WTC11 (cell line): ENCODE measurements at regions not wholly inside any gene's neighbourhood (a gene's known extent, or its start where the extent isn't known, plus 50 kb on each side); places are given as distances from the start of the nearest gene placed in this dataset.

Experiments
- ATAC-seq: fragments of 200-7000 bp; cut with Tn5 transposase; 2 replicates; pipeline ENCODE4 v1.10.0; 2021; ENCODE audit warnings: mild to moderate bottlenecking, moderate library complexity
- CTCF ChIA-PET: fragments of 300-600 bp; sonication (Branson Sonifier 250); formaldehyde crosslinking; loops from one replicate; lab custom pipeline; 2021; ENCODE audit warnings: antibody characterized with exemption; lab: Charles Lee
- POLR2A ChIA-PET: fragments of 350-600 bp; sonication (Branson Sonifier 250); formaldehyde crosslinking; loops from one replicate; lab custom pipeline; 2021; ENCODE audit warnings: antibody characterized with exemption; lab: Charles Lee
- DNase-seq: peaks from one replicate; pipeline ENCODE4 v3.0.0; 2021; ENCODE audit warnings: low spot score
- H3K27ac Mint-ChIP-seq: 2 replicates; pipeline ENCODE4 v1.8.0; 2021; ENCODE audit warnings: mixed read lengths
- H3K27me3 Mint-ChIP-seq: 2 replicates; pipeline ENCODE4 v1.8.0; 2021; ENCODE audit warnings: low read depth, mild to moderate bottlenecking, moderate library complexity, mixed read lengths
- H3K36me3 Mint-ChIP-seq: 2 replicates; pipeline ENCODE4 v1.8.0; 2021; ENCODE audit warnings: mixed read lengths
- H3K4me1 Mint-ChIP-seq: 2 replicates; pipeline ENCODE4 v1.8.0; 2022; ENCODE audit warnings: mixed read lengths
- H3K4me3 Mint-ChIP-seq: 2 replicates; pipeline ENCODE4 v1.8.0; 2021; ENCODE audit warnings: mild to moderate bottlenecking, moderate library complexity, mixed read lengths
- H3K9me3 Mint-ChIP-seq: 2 replicates; pipeline ENCODE4 v1.8.0; 2021; ENCODE audit warnings: mixed read lengths
- E2F1 ChIP-seq: sonication (generic); formaldehyde crosslinking; IDR thresholded peaks from 2 replicates; pipeline ENCODE4 v1.8.0; 2022; ENCODE audit warnings: mild to moderate bottlenecking, missing genetic modification reagents
- ELF4 ChIP-seq: sonication (generic); formaldehyde crosslinking; IDR thresholded peaks from 2 replicates; pipeline ENCODE4 v1.8.1; 2022; ENCODE audit warnings: low read depth, mild to moderate bottlenecking, moderate library complexity, missing genetic modification reagents
- FOXJ3 ChIP-seq: sonication (generic); formaldehyde crosslinking; IDR thresholded peaks from 2 replicates; pipeline ENCODE4 v1.9.0; 2021; ENCODE audit warnings: missing genetic modification reagents, mild to moderate bottlenecking, borderline replicate concordance
- IRF2 ChIP-seq: sonication (generic); formaldehyde crosslinking; IDR thresholded peaks from 2 replicates; pipeline ENCODE4 v1.8.0; 2022; ENCODE audit warnings: low read depth, missing genetic modification reagents, borderline replicate concordance
- OVOL2 ChIP-seq: fragments of 250-450 bp; sonication (Bioruptor Pico); IDR thresholded peaks from 2 replicates; pipeline ENCODE4 v1.9.0; 2021; ENCODE audit warnings: mild to moderate bottlenecking, borderline replicate concordance
- RELA ChIP-seq: sonication (generic); formaldehyde crosslinking; IDR thresholded peaks from 2 replicates; pipeline ENCODE4 v1.8.1; 2022; ENCODE audit warnings: missing genetic modification reagents, mild to moderate bottlenecking, borderline replicate concordance
- TP53 ChIP-seq: sonication (generic); formaldehyde crosslinking; IDR thresholded peaks from 2 replicates; pipeline ENCODE4 v1.8.1; 2023; ENCODE audit warnings: mild to moderate bottlenecking, missing genetic modification reagents
- USF1 ChIP-seq: sonication (generic); formaldehyde crosslinking; IDR thresholded peaks from 2 replicates; pipeline ENCODE4 v1.8.0; 2022; ENCODE audit warnings: mild to moderate bottlenecking, missing genetic modification reagents
- ZBTB43 ChIP-seq: sonication (generic); formaldehyde crosslinking; IDR thresholded peaks from 2 replicates; pipeline ENCODE4 v1.8.1; 2023; ENCODE audit warnings: mild to moderate bottlenecking, missing genetic modification reagents
- ZNF263 ChIP-seq: sonication (generic); formaldehyde crosslinking; IDR thresholded peaks from 2 replicates; pipeline ENCODE4 v1.8.1; 2022; ENCODE audit warnings: low read depth, mild to moderate bottlenecking, moderate library complexity, missing genetic modification reagents
- TF ChIP-seq, protein P1 (sequence below): sonication (generic); formaldehyde crosslinking; IDR thresholded peaks from 2 replicates; pipeline ENCODE4 v1.8.0; 2023; ENCODE audit warnings: missing genetic modification reagents, mild to moderate bottlenecking, borderline replicate concordance
- TF ChIP-seq, protein P2 (sequence below): sonication (generic); formaldehyde crosslinking; IDR thresholded peaks from 2 replicates; pipeline ENCODE4 v1.8.1; 2023; ENCODE audit warnings: mild to moderate bottlenecking, missing genetic modification reagents, moderate library complexity
- TF ChIP-seq, protein P3 (sequence below): sonication (generic); formaldehyde crosslinking; conservative IDR thresholded peaks from 2 replicates; pipeline ENCODE4 v1.8.1; 2023; ENCODE audit warnings: mild to moderate bottlenecking, low read depth, missing genetic modification reagents, moderate library complexity
- TF ChIP-seq, protein P4 (sequence below): sonication (generic); formaldehyde crosslinking; IDR thresholded peaks from 2 replicates; pipeline ENCODE4 v1.8.1; 2023; ENCODE audit warnings: mild to moderate bottlenecking, moderate library complexity, missing genetic modification reagents

DNA sequence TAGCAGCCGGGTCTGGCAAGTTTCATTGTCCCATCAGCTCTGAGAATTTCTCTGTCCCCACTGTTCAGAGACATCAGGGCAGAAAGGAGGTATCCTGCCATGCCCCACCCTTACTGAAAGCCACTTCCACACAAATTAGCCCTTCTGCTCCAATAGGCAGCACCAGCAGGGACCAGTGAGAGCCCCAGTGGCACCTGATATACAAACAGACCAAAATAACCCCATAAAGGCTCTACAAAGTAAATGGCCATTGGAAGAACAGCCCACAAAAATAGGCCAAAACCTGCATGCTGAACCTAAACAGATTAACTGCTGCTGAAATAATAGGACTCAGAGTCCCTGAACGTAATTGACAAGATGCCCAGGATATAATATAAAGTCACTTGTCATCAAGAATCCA, 199.9 kb downstream of the TMEM200A start:
- ATAC-seq = no peak
- CTCF ChIA-PET = no interaction called here

GRCh38 chr6:130574146-130574545, 208.3 kb downstream of the TMEM200A start:
- H3K9me3 Mint-ChIP-seq = peaks cover 16% of the 10 kb centered on the region
- no peak for ATAC-seq
- H3K4me3 Mint-ChIP-seq = no peak overlapping the region
- no peaks in the 10 kb centered on the region for H3K27me3 Mint-ChIP-seq
- H3K36me3 Mint-ChIP-seq = no peaks in the 10 kb centered on the region
- no peak overlapping the region for H3K27ac Mint-ChIP-seq
- H3K4me1 Mint-ChIP-seq = no peaks in the 10 kb centered on the region
- CTCF ChIA-PET = no interaction called here
- TF ChIP-seq USF1 (CRISPR knock-in tag) (no peak), RELA (CRISPR knock-in tag) (no peak), E2F1 (no peak), ZNF263 (no peak)
- TF ChIP-seq, protein P1, sequence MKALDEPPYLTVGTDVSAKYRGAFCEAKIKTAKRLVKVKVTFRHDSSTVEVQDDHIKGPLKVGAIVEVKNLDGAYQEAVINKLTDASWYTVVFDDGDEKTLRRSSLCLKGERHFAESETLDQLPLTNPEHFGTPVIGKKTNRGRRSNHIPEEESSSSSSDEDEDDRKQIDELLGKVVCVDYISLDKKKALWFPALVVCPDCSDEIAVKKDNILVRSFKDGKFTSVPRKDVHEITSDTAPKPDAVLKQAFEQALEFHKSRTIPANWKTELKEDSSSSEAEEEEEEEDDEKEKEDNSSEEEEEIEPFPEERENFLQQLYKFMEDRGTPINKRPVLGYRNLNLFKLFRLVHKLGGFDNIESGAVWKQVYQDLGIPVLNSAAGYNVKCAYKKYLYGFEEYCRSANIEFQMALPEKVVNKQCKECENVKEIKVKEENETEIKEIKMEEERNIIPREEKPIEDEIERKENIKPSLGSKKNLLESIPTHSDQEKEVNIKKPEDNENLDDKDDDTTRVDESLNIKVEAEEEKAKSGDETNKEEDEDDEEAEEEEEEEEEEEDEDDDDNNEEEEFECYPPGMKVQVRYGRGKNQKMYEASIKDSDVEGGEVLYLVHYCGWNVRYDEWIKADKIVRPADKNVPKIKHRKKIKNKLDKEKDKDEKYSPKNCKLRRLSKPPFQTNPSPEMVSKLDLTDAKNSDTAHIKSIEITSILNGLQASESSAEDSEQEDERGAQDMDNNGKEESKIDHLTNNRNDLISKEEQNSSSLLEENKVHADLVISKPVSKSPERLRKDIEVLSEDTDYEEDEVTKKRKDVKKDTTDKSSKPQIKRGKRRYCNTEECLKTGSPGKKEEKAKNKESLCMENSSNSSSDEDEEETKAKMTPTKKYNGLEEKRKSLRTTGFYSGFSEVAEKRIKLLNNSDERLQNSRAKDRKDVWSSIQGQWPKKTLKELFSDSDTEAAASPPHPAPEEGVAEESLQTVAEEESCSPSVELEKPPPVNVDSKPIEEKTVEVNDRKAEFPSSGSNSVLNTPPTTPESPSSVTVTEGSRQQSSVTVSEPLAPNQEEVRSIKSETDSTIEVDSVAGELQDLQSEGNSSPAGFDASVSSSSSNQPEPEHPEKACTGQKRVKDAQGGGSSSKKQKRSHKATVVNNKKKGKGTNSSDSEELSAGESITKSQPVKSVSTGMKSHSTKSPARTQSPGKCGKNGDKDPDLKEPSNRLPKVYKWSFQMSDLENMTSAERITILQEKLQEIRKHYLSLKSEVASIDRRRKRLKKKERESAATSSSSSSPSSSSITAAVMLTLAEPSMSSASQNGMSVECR (CRISPR knock-in tag) = no peak
- TF ChIP-seq, all 79 proteins: peak for 0
- POLR2A ChIA-PET = no interaction called here
- DNase-seq = no peak

More for the DNA sequence above, 199.9 kb downstream of the TMEM200A start:
- Mint-ChIP-seq H3K36me3 (no peaks in the 10 kb centered on the region), H3K27me3 (no peaks in the 10 kb centered on the region), H3K4me3 (no peak overlapping the region), H3K9me3 (peaks cover 2% of the 10 kb centered on the region; the same call in 1 of the 2 replicates)
- TF ChIP-seq ELF4 (CRISPR knock-in tag) (no peak), FOXJ3 (CRISPR knock-in tag) (no peak), TP53 (no peak), IRF2 (CRISPR knock-in tag) (no peak), ZBTB43 (no peak), OVOL2 (CRISPR knock-in tag) (no peak)
- TF ChIP-seq, protein P2, sequence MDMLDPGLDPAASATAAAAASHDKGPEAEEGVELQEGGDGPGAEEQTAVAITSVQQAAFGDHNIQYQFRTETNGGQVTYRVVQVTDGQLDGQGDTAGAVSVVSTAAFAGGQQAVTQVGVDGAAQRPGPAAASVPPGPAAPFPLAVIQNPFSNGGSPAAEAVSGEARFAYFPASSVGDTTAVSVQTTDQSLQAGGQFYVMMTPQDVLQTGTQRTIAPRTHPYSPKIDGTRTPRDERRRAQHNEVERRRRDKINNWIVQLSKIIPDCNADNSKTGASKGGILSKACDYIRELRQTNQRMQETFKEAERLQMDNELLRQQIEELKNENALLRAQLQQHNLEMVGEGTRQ (CRISPR knock-in tag) = no peak
- TF ChIP-seq, protein P3, sequence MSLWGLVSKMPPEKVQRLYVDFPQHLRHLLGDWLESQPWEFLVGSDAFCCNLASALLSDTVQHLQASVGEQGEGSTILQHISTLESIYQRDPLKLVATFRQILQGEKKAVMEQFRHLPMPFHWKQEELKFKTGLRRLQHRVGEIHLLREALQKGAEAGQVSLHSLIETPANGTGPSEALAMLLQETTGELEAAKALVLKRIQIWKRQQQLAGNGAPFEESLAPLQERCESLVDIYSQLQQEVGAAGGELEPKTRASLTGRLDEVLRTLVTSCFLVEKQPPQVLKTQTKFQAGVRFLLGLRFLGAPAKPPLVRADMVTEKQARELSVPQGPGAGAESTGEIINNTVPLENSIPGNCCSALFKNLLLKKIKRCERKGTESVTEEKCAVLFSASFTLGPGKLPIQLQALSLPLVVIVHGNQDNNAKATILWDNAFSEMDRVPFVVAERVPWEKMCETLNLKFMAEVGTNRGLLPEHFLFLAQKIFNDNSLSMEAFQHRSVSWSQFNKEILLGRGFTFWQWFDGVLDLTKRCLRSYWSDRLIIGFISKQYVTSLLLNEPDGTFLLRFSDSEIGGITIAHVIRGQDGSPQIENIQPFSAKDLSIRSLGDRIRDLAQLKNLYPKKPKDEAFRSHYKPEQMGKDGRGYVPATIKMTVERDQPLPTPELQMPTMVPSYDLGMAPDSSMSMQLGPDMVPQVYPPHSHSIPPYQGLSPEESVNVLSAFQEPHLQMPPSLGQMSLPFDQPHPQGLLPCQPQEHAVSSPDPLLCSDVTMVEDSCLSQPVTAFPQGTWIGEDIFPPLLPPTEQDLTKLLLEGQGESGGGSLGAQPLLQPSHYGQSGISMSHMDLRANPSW (CRISPR knock-in tag) = no peak
- TF ChIP-seq, protein P4, sequence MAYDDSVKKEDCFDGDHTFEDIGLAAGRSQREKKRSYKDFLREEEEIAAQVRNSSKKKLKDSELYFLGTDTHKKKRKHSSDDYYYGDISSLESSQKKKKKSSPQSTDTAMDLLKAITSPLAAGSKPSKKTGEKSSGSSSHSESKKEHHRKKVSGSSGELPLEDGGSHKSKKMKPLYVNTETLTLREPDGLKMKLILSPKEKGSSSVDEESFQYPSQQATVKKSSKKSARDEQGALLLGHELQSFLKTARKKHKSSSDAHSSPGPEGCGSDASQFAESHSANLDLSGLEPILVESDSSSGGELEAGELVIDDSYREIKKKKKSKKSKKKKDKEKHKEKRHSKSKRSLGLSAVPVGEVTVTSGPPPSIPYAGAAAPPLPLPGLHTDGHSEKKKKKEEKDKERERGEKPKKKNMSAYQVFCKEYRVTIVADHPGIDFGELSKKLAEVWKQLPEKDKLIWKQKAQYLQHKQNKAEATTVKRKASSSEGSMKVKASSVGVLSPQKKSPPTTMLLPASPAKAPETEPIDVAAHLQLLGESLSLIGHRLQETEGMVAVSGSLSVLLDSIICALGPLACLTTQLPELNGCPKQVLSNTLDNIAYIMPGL = no peak
- TF ChIP-seq, all 79 proteins: peak for 0
- H3K27ac Mint-ChIP-seq = no peak overlapping the region
- POLR2A ChIA-PET = no interaction called here
- no peaks in the 10 kb centered on the region for H3K4me1 Mint-ChIP-seq
- no peak for DNase-seq
